Tibial nerve (tissue), 4 donors: ENCODE measurements at regions not wholly inside any gene's neighbourhood (a gene's known extent, or its start where the extent isn't known, plus 50 kb on each side); places are given as distances from the start of the nearest gene placed in this dataset.

Experiments
- CTCF ChIP-seq, 5 experiments: fragments of 200-600 bp in 3 of 5; fragments of 450-650 bp in 2 of 5; sonication (generic) in 3 of 5; IDR thresholded peaks; one replicate each; pipeline ENCODE4 v1.5.1; 2016 to 2019; ENCODE audit warnings: antibody characterized with exemption in 5 of 5, mild to moderate bottlenecking in 3 of 5, moderate library complexity in 2 of 5
- EP300 ChIP-seq, 2 donors: sonication (generic); formaldehyde crosslinking; IDR thresholded peaks; one replicate each; pipeline ENCODE4 v1.6.1; 2017; ENCODE audit warnings: antibody characterized with exemption in 2 of 2, mild to moderate bottlenecking in 1 of 2

- TF ChIP-seq CTCF (IDR thresholded peaks at IDR 0.05) (no peak), EP300 (IDR thresholded peaks at IDR 0.05) (no peak)
Observed at GRCh38 chr15:62279041-62279440, 114.0 kb upstream of the C2CD4B start.
